ENCODE measurements at regions not wholly inside any gene's neighbourhood (a gene's known extent, or its start where the extent isn't known, plus 50 kb on each side); places are given as distances from the start of the nearest gene placed in this dataset.

DNA sequence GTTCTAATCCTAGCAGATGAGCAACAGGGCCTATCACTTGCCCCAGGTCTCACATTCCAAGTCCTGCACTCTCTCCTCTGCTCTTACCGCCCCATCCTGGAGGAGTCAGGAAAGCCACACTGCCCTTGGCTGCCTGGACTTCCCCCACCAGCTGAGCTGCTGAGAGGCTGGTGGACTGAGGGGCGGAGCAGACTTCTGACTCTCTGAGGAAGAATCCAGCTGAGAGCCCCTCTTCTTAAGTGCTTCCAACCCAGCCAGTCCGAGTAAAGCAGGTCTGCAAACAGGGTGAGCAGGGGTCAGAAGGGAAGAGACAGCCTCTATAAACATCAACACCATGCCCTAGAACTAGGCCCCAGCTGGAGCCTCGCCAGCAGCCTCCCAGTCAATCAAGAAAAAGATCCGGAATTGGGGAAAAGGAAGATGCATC lies 92.4 kb upstream of the TMEM72 start:
- no peak for DNase-seq (ENCODE audit: low read depth in 2 of 2)

DNA sequence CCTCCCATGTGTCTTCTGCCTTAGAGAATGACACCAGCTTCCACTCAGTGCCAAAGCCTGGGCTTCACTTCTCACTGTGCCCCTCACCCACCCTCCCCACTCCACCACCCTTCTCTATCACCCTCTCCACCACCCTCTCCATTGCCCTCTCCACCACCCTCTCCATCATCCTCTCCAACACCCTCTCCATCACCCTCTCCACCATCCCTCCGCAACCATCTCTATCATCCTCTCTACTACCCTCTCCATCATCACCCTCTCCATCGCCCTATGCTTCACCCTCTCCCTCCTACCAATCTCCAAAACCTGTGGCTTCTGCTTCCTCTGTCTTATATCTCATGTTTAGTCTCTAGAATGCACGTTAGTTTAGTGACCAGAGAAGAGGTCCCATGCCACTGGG lies 91.0 kb upstream of the TMEM72 start:
- no peak for DNase-seq (ENCODE audit: low read depth in 2 of 2)

DNA sequence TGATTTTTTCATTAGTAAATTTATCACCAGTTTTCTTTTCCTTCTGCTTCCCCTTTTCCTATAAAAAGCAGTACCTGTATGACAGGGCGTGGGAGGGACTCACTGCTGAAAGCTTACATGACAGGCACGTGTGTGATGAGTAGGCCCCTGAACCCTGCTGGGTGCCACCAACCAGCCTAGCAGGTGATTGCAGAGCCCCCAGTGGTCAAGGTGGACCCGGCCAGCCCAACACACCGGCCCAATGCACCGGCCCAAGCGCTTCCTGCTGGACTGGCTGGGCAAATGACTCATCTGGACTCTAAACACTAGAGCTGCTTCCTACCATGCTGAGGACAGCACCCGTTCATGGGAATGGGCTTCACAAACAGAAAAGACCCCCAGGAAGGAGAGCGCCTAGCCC lies 89.8 kb upstream of the TMEM72 start:
- no peak for DNase-seq (ENCODE audit: low read depth in 2 of 2)

DNA sequence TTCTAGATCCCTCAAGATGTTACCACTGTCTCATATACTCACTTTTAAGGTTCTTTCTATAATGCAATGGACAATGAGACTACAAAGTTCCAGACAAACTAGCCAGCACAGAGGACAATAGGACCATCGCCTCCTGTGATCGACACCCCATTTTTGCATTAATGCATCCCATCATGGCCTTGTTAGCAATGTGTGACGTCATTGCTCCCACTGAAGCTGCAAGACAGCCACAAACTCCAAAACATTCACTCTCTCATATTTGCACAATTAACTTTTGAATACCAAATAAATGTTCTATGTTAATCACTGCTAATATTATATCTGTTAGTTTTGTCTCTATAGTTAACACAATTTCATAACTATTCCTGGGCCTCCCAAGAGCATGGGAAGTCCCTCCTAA lies 88.8 kb upstream of the TMEM72 start:
- no peak for DNase-seq (ENCODE audit: low read depth in 2 of 2)

DNA sequence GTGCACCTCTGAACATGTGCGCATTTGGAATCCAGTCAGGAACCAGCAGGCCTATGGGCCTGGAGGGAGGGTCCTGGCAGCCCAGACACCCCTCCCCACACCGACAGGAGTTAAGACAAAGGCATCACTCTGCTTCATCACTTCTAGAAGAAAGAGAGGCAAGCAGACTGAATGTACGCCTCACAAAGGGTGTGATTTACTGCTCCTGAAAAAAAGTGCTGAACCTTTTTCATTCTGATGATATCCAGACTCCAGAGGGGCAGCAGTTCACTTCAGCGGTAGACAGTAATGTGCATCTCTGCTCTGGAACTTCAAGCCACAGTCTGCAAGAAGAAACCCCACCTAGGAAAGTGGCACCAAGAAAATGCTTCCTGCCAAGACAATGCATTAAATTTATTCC lies 88.2 kb upstream of the TMEM72 start:
- DNase-seq (ENCODE audit: low read depth in 2 of 2) = no peak

DNA sequence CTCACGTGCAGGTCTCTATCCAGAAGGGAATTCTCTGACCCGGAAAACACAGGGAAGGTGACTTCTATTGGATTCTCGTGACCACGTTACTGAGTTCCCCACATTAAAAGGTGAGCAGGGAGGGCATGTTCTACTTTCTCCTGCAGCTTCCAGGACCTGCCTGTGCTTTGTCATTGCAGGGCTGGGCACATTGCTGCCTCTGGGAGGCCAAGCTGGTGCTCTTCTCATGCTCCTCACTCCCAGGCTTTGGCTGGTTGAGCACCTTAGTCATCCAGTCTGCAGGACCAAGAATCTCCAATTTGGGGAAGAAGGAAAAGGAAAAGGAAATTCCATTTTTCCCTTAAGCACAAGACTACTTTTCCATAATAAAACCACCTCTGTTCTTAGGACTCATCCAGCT lies 86.5 kb upstream of the TMEM72 start:
- DNase-seq (ENCODE audit: low read depth in 2 of 2) = no peak

DNA sequence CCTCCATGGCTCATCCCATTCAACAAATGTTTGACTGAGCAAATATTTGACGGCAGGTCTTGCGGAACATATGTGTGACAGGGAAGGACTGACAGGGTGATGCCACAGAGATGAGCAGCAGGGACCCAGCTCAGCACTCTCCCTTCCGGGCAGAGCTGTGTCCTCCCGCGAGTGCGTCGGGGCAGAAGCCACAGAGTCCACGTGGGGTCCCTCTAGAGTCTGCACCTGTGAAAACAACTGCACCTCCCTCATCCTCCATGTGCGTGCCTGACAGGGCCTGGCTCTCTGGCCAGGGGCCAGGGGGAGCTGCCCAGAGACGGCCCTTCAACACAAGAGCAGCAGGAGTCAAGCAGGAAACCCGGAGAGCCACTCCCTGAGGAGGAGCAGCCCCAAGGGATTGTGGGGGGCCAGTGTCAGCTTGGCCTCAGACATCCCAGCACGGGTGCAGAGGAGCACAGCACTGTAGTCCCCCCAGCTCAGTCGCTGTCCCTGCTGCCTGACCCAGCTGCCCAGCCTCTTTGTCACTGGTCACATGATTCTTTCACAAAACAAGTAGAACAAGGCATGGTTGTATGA lies 83.6 kb upstream of the TMEM72 start:
- DNase-seq (ENCODE audit: low read depth in 2 of 2) = no peak

DNA sequence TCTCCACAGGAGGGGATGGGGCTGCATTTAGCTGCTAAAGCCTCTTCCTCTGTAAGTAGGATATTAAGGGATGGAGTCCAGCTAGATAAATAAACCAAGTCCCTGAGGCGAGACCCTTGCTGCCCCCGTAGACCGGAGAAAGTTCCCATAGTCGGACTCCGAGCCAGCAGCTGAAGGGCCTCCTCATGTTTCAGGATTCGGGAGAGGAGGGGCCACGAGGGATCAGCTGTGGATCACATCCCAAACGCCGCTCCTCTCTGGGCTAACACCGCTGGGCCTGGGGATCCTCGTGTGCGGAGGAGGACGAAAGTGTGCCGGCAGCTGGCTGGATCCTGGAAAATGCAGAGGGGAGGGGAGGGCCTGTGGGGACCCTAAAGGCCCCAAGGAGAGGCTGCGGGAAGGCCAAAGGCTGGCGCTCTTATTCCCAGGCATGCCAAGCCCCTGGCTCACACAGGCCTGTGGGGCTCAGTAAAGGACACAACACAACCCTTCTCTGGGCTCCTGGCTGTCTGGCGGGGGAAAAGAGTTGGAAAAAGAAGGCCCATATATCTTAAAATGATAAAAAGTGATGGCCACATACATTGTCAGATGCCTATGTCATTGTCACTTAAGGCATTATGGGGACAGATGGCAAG lies 82.5 kb upstream of the TMEM72 start:
- DNase-seq (ENCODE audit: low read depth in 2 of 2) = no peak

DNA sequence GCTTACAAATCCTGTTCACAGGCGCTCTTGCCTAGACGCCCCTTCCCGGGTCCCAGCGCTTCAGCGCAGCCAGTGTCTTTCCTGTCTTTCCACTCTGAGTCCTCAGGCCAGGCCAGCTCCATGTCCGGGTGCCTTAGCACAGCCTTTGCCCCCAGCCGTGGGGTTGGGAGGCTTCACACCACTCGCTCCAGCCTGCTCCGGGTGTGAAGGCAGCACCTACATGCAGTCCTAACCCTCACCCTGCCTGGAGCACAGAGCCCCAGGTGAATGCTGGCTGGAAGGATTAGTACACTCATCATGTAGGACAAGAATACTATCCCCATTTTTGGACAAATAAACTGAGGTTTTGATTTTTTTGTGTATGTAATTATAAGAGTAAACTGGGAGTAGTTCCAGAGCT lies 81.7 kb upstream of the TMEM72 start:
- DNase-seq (ENCODE audit: low read depth in 2 of 2) = no peak

DNA sequence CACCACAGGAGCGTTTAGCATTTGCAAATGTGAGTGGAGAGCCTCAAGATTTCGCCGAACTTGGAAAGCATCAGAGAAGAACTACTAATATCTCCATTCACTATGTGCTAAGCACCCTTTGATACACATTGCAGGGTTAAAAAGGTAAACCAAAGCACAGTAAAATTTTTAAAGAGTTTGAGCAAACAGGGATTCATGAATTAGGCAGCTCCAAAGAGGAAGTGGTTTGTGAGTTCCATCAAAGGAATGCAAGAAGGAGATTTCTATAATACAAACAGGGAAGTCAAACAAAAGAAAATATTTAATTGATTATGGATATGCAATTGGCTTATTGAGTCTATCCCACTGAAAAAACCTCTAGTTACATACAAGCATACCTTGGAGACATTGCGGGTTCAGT lies 81.1 kb upstream of the TMEM72 start:
- no peak for DNase-seq (ENCODE audit: low read depth in 2 of 2)

DNA sequence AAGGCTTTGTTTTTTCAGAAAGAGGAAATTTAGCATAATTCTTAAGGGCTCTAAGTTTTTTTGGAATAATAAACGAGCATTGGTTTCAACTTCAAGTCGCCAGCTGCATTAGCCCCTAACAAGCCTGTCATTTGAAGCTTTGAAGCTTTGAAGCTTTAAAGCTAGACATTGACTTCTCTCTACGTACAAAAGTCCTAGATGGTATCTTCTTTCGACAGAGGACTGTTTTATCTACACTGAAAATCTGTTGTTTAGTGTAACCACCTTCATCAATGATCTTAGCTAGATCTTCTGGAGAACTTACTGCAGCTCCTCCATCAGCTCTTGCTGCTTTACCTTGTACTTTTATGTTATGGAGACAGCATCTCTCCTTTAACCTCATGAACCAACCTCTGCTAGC lies 79.6 kb upstream of the TMEM72 start:
- no peak for DNase-seq (ENCODE audit: low read depth in 2 of 2)

DNA sequence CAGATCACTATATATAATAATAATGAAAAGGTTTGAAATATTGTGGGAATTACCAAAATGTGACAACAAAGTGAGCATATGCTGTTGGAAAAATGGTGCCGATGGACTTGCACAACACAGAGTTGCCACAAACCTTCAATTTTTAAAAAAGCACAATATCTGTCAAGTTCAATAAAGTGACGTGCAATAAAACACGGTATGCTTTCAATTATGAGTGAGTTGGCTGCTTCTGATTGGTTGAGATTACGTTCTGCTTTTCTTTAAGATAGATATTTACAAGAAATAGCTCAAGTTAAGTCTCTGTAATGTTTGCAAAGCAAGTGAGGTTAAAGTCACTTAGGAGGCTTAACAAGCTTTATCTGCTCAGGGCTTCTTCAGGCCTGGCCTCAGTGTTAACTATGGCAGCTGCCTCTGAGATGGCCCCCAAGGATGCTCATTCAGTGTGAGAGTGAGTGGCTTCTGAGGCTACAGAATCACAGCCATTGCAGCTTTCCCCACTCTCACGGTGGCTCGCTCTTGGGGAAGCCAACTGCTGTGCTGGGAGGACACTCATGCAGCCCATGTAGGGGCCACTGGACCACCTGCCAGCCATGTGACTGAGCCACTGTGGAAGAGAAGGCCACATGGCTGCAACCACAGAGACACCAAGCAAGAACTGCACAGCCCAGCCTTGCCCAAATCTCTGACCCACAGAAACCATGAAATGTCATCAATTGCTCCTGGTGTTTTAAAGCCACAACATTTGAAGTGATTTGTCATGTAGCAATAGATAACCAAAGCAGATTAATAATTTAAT lies 78.3 kb upstream of the TMEM72 start:
- DNase-seq (ENCODE audit: low read depth in 2 of 2) = no peak

DNA sequence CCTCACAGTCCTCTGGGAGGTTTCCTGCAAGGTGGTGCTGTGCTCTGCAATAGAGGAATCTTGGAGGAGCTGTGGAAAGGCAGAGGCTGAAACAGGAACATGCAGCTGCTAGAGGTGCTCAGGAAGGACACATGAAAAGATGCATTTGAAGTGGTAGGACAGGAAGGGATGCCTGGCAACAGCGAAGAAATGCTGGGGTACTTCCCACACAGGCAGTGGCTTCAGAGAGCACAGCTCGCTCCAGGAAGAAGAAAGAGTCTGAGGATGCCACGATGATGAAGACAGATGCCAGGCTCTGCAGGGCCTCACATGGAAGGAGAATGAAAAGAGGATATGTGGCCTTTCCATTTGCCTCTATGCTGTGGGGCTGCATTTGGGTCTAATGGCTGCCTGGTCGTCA lies 77.0 kb upstream of the TMEM72 start:
- no peak for DNase-seq (ENCODE audit: low read depth in 2 of 2)

DNA sequence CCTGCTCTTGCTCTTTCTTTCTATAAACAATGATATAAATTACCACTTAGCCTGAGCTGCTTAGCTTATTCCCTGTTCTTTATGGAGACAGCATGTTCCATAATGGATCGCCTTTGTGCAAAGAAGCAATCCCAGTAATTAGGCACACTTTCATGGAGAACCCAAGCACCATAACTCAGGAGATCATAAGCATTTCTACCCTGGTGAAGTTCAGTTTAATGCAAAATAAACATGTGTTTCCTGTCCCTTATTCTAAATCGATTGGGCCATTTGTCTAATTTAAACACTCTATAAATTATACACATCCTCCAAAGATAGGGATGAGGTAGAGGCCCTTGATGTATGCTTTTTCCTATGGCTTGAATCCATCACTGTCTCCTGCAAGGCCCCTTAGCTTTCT lies 75.8 kb upstream of the TMEM72 start:
- DNase-seq (ENCODE audit: low read depth in 2 of 2) = no peak

DNA sequence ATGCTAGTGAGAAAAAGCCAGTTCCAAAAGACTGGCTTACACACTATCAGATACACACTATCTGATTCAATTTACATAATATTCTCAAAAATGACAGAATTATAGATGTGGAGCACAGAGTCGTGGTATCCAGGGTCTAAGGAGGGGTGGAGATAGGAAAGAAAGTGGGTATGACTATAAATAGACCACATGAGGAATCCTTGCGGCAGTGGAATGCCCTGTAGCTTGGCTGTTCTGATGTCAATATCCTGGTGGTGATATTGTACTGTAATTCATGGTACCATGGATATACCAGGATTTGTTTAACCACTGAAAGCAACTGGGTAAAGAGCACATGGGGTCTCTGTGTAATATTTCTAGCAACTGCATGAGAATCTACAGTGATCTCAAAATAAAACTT lies 67.7 kb upstream of the TMEM72 start:
- DNase-seq (ENCODE audit: low read depth in 2 of 2) = no peak

DNA sequence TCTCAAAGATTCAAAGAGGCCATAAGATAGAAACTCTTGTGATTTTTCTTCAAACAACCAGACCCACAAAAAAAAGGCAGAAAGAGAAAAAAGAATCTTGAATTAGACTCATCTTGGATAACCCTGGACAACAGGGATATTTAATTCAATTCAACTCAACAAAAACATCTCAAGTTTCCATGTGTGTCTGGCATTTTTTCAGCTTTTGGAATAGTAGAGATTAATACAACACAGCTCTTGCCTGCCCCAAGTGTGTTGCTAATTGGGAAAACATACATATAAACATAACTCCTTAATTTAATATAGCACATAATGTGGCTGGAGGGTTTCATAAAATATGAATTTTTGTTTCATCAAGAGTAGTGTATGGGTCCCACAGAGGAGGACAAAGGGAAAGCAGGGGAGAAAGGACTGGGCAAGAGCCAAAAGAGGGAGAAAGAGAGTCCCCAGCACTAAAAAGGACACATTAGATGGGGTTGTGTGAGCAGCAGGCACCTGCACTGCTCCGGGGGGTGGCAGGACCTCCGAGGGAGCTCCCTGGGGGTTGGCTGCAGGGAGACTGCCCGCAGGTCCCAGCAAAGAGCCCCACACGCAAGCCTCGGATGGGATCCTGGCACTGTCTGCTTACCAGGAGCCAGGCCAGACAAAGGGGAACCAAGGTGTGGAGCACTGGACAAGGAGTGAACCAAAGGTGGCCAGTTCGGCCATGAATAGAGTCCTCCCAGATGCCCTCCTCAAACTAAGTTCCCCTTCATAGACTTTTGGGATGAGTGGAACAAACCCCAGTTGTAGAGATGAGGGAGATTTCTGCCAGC lies 65.6 kb upstream of the TMEM72 start:
- no peak for DNase-seq (ENCODE audit: low read depth in 2 of 2)

DNA sequence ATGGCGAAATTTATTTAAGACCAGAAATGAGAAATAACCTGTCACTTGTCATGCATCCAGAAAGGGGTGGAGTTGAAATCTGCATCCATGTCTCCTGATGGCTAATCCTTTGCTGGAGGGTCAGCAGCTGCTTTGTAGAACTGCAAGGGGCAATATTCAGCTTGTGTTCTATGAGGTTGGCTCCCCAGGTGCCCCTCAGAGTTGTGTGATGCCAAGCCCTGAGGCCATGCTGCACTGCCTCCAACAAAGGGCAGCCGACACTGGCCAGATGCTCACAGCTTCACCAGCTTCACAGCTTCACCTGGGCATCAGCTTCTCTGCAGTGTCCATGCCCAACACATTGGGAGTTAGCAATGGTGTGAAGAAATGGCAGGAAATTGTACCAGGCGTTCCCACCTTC lies 64.0 kb upstream of the TMEM72 start:
- no peak for DNase-seq (ENCODE audit: low read depth in 2 of 2)

DNA sequence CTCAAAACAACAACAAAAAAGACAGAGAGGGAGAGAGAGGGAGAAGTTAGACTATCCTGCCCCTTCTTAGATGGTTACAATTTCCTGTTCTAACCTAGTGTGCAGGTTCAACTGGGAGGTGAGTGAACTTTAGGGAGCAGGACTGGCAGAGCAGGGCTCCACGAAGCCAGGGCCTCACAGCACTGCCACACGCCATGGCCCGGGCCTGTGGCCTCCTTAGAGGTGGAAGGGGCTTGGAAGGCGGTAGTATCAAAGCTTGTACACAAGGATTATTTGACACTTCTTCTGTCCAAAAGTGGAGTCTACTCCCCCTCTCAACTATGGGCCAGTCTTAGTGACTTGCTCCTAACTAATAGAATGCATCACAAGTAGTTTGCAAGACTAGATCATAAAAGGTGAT lies 62.9 kb upstream of the TMEM72 start:
- no peak for DNase-seq (ENCODE audit: low read depth in 2 of 2)

DNA sequence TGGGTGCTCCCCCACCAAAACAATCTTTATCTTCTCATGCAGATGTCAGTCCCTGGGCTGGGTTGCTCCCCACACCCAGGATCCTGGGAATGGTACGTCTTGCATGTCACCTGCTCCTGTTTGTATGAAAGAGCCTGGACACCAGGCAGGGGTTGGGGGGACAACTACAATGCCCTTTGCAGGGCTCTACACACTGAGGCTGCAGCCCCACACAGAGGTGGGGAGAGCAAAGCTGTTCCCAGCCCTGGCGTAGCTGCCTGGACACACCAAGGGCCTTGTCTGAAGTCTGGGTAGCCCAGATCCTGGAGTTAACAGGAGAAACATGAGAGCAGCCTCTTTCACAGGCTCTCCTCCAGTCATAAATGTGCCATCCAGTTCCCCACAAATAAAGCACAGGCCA lies 61.2 kb upstream of the TMEM72 start:
- DNase-seq (ENCODE audit: low read depth in 2 of 2) = no peak

DNA sequence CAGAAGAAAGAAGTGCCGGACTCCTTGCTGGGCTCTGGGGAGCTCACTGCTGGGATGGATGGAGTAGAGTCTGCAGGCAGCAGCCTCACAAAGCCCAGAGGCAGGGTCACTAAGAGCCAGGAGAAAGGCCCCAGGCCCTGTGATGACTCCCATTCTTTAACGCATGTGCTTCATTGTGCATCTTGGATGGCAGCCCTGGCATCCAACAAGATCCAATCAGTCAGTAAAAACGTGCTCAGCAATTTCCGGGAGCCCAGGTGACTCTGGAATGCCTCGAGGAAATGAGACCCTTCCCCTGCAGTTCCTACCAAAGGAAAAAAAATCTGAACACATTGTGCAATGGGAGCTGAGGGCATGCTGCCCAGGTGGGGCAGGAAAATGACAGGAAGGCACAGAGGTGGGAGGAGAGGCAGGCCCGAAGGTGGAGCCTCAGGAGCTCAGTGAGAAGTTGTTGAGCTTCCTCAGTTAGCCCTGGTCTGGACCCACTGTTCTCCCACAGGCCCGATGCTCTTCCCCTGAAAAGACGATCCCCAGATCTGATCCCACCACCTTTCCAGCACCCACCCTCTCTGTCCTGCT lies 60.7 kb upstream of the TMEM72 start:
- no peak for DNase-seq (ENCODE audit: low read depth in 2 of 2)

DNA sequence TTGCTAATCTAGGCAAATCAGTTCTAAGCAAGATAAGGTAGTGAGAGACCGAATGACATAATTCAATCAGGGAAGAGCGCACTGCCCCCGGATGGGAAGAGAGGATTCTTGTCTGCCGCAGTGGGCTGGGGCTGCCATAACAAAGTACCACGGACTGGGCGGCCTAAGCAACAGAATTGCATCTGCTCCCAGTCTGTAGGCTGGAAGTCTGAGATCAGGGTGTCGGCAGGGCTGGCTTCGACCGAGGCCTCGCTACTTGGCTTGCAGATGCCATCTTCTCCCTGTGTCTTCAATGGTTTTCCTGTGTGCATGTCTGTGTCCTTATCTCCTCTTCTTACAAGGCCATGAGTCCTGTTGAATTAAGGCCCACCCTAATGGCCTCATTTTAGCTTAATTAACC lies 59.7 kb upstream of the TMEM72 start:
- no peak for DNase-seq (ENCODE audit: low read depth in 2 of 2)

DNA sequence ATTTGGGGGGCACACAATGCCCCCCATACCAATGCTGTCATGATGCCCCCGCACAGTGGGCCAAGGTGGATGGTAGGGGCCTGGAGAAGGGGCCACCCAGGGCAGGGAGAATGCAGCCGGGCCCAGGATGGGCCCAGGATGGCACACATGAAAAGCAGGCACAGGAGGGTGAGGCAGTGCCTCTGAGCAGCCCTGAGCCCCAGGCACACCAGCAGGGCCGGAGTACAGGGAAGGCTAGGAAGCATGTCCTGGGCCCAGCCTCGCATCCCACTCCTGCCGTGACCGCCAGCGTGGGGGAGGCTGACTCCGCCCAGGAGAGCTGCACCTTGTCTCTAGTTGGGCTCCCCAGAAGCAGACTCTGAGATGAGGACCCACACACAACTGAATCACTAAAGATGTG lies 59.3 kb upstream of the TMEM72 start:
- DNase-seq (ENCODE audit: low read depth in 2 of 2) = no peak

Data from stimulated activated CD8-positive, alpha-beta memory T cell treated with anti-CD3 and anti-CD28 coated beads, Interleukin-15, amount 100 ng/mL, for 48 hours (primary cell).